T-cell (primary cell): ENCODE measurements at regions not wholly inside any gene's neighbourhood (a gene's known extent, or its start where the extent isn't known, plus 50 kb on each side); places are given as distances from the start of the nearest gene placed in this dataset.

Experiments
- ATAC-seq, 4 experiments: fragments of 200-7000 bp in 3 of 4; fragments of 150-1000 bp in 1 of 4; cut with Tn5 transposase; replicated peaks in 1 of 4; 1 replicate in 3 of 4; 2 replicates in 1 of 4; pipeline ENCODE4 v1.10.0; 2021; ENCODE audit warnings: moderate library complexity in 3 of 4, mild to moderate bottlenecking in 2 of 4, moderate number of reproducible peaks in 1 of 4
- CTCF ChIA-PET, 2 donors: fragments of 300-600 bp; sonication (Branson Sonifier 250); formaldehyde crosslinking; loops; one replicate each; lab custom pipeline; 2022; ENCODE audit warnings: antibody characterized with exemption in 2 of 2; lab: Charles Lee
- POLR2A ChIA-PET, 2 donors: fragments of 300-600 bp; sonication (Branson Sonifier 250); formaldehyde crosslinking; loops; one replicate each; lab custom pipeline; 2022; ENCODE audit warnings: antibody characterized with exemption in 2 of 2; lab: Charles Lee
- DNase-seq, 35 experiments: peaks; one replicate each; pipeline versions ENCODE4 v3.0.0 to v3.0.0-alpha.2; 2013 to 2023
- H3K27ac ChIP-seq: one replicate; pipeline ENCODE4 v1.5.1; 2013; ENCODE audit warnings: low read length
- H3K27me3 ChIP-seq, 2 experiments: replicated peaks in 1 of 2; 1 replicate in 1 of 2; 2 replicates in 1 of 2; pipeline versions ENCODE4 v1.6.1 to v1.7.0; 2013; ENCODE audit warnings: low read length in 1 of 2, mixed read lengths in 1 of 2; ENCODE audit not compliant: control insufficient read depth in 2 of 2, insufficient read depth in 2 of 2; ENCODE audit errors: extremely low read depth in 1 of 2
- H3K36me3 ChIP-seq, 2 donors: 1 replicate in 1 of 2; 2 replicates in 1 of 2; pipeline versions ENCODE4 v1.6.1 to v1.7.0; 2013; ENCODE audit warnings: low read length in 1 of 2; ENCODE audit not compliant: control insufficient read depth in 2 of 2, insufficient read depth in 1 of 2; ENCODE audit errors: extremely low read depth in 1 of 2
- H3K4me1 ChIP-seq, 2 experiments: 1 replicate in 1 of 2; 2 replicates in 1 of 2; pipeline versions ENCODE4 v1.6.1 to v1.7.0; 2013; ENCODE audit warnings: low read length in 2 of 2, mixed read lengths in 1 of 2; ENCODE audit not compliant: insufficient read depth in 2 of 2, control insufficient read depth in 1 of 2; ENCODE audit errors: extremely low read depth in 1 of 2
- H3K4me3 ChIP-seq, 2 donors: 1 replicate in 1 of 2; 2 replicates in 1 of 2; pipeline versions ENCODE4 v1.5.1 to v1.7.0; 2013; ENCODE audit warnings: mild to moderate bottlenecking in 2 of 2, low read length in 1 of 2, moderate library complexity in 1 of 2; ENCODE audit not compliant: control insufficient read depth in 1 of 2; ENCODE audit errors: extremely low read depth in 1 of 2
- H3K9me3 ChIP-seq: 2 replicates; pipeline ENCODE4 v1.7.0; 2013
- H3K27ac Mint-ChIP-seq, 2 donors: one replicate each; pipeline ENCODE4 v1.8.0; 2020 to 2021; ENCODE audit warnings: mild to moderate bottlenecking in 2 of 2, mixed read lengths in 2 of 2
- H3K27me3 Mint-ChIP-seq, 2 donors: one replicate each; pipeline ENCODE4 v1.8.0; 2021 to 2022; ENCODE audit warnings: mixed read lengths in 2 of 2
- H3K36me3 Mint-ChIP-seq: one replicate; pipeline ENCODE4 v1.8.0; 2021; ENCODE audit warnings: mixed read lengths
- H3K4me1 Mint-ChIP-seq, 3 donors: one replicate each; pipeline ENCODE4 v1.8.0; 2020 to 2022; ENCODE audit warnings: mixed read lengths in 3 of 3, mild to moderate bottlenecking in 1 of 3
- H3K4me3 Mint-ChIP-seq, 3 donors: one replicate each; pipeline ENCODE4 v1.8.0; 2020 to 2022; ENCODE audit warnings: mild to moderate bottlenecking in 3 of 3, mixed read lengths in 3 of 3, moderate library complexity in 3 of 3
- H3K9me3 Mint-ChIP-seq, 3 donors: one replicate each; pipeline ENCODE4 v1.8.0; 2020 to 2022; ENCODE audit warnings: mixed read lengths in 3 of 3
- WGBS: methylation state at CpG from one replicate; pipeline ENCODE4 v1.1.5; 2013; ENCODE audit warnings: missing lambda C conversion rate; ENCODE audit not compliant: insufficient coverage; 5-methylcytosine and 5-hydroxymethylcytosine counted together

DNA sequence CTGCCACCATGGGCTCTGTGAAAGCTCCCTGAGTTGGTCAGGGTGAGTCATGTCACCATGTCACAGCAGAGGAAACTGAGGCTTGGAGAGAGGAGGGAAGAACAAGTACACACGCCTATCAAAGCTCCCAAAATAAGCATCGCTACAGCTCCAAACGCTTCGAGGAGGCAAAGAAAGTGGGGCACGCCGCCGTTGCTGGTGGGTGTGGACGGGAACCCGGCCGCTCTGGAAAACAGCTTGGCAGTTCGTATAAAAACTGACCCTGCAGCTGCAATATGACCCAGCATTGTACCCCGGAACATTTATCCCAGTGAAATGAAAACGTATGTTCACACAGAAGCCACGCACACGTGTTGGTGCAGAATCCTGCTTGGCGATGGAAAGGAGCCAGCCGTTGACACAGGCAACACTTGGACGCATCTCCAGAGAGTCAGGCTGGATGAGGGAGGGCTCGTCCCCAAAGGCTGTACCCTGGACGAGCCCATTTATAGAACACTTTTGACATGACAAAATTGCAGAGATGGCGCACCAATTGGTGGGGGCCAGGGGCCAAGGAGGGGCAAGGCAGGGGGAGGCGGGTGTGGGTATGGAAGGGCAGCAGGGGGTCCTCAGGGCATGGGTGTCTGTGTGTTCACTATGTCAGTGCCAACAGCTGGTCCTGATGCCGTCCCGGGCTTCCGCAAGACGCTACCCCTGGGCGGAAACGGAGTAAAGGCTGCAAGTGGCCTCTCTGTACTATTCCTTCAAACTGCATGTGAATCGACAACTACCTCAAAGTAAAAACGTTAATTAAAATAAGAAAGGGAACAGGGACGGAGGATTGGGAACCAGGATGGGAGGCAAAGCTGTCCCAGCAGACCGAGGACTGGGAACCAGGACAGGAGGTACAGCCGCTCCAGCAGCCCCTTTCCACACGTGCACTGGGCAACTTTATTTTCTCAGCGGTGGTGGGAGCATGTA lies 173.0 kb downstream of the OLFM1 start:
- H3K9me3 Mint-ChIP-seq: no peaks in the 10 kb centered on the region
- Histone ChIP-seq H3K4me3 (no peak overlapping the region), H3K4me1 (no peaks in the 10 kb centered on the region), H3K36me3 (no peaks in the 10 kb centered on the region), H3K9me3 (no peaks in the 10 kb centered on the region), H3K27ac (no peak overlapping the region), H3K27me3 (peaks cover 0 to 34% of the 10 kb centered on the region in 2 experiments)
- H3K36me3 Mint-ChIP-seq: no peaks in the 10 kb centered on the region
- H3K27ac Mint-ChIP-seq: no peak overlapping the region
- POLR2A ChIA-PET: no interaction called here
- ATAC-seq (no peak), DNase-seq (no peak)
- no peaks in the 10 kb centered on the region for H3K4me1 Mint-ChIP-seq
- 85% methylated on average over 29 of the region's 35 CpGs for WGBS
- H3K27me3 Mint-ChIP-seq: peaks cover 4% of the 10 kb centered on the region in 2 donors
- CTCF ChIA-PET: no interaction called here
- H3K4me3 Mint-ChIP-seq: no peak overlapping the region

DNA sequence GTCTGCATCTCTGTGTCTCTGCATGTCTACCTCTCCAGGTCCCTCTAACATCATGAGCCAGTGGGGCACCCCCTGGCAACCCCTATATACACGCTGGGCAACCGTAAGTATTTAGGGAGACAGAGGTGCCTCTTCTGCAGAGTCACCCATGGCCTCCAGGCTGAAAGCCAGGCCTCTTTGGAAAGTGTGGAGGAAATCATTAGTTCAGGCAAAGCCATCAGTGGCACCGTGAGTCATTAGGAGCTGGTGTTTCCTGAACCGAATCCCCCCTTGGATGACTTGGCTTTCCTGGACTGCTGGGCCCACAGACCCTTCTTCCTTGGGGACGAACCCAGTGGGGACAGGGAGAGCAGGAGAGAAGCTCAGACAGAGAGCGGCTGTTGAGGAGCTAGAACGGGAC lies 174.8 kb downstream of the OLFM1 start:
- CTCF ChIA-PET: no interaction called here
- H3K27me3 ChIP-seq: peaks cover 0 to 36% of the 10 kb centered on the region in 2 experiments

DNA sequence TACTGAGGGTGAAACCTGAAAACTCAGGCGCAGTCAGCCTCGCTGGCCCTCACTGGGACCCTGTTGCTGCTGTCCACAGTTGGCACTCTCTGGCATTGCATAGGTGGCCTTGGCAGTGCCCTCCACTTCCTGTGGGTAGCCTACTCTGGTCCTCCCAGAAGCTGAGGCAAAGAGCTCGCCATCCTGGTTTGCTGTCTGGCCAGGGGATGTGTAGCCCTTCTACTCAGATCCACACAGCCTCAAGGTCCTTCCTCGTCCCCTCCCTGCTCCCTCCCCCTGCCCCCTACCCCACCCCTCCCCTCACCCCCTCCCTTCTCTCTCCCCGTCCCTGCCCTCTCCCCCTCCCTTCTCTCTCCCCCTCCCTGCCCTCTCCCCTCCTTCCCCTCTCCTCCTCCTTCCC lies 176.0 kb downstream of the OLFM1 start:
- ChIA-PET POLR2A (no interaction called here), CTCF (no interaction called here)
- no peaks in the 10 kb centered on the region for H3K4me1 ChIP-seq
- H3K36me3 Mint-ChIP-seq: no peaks in the 10 kb centered on the region
- WGBS: 93% methylated on average over 3 of the region's 5 CpGs
- no peaks in the 10 kb centered on the region for H3K9me3 Mint-ChIP-seq
- H3K27ac ChIP-seq: no peak overlapping the region
- peaks cover 3 to 20% of the 10 kb centered on the region in 2 donors for H3K27me3 Mint-ChIP-seq
- peaks cover 0 to 41% of the 10 kb centered on the region in 2 experiments for H3K27me3 ChIP-seq
- no peaks in the 10 kb centered on the region for H3K36me3 ChIP-seq
- no peak for DNase-seq
- no peak for ATAC-seq
- no peak overlapping the region for H3K4me3 Mint-ChIP-seq
- no peaks in the 10 kb centered on the region for H3K4me1 Mint-ChIP-seq
- no peaks in the 10 kb centered on the region for H3K9me3 ChIP-seq
- no peak overlapping the region for H3K4me3 ChIP-seq
- no peak overlapping the region for H3K27ac Mint-ChIP-seq

More for the DNA sequence above, 174.8 kb downstream of the OLFM1 start:
- Mint-ChIP-seq H3K9me3 (no peaks in the 10 kb centered on the region), H3K27ac (no peak overlapping the region), H3K27me3 (peaks cover 3 to 16% of the 10 kb centered on the region in 2 donors), H3K4me1 (no peaks in the 10 kb centered on the region), H3K36me3 (no peaks in the 10 kb centered on the region), H3K4me3 (no peak overlapping the region)
- H3K36me3 ChIP-seq: no peaks in the 10 kb centered on the region
- WGBS: 38% methylated on average over 3 of the region's 7 CpGs
- ATAC-seq (no peak), DNase-seq (no peak)
- no peaks in the 10 kb centered on the region for H3K9me3 ChIP-seq
- no peak overlapping the region for H3K4me3 ChIP-seq
- no peaks in the 10 kb centered on the region for H3K4me1 ChIP-seq
- POLR2A ChIA-PET: no interaction called here
- no peak overlapping the region for H3K27ac ChIP-seq

DNA sequence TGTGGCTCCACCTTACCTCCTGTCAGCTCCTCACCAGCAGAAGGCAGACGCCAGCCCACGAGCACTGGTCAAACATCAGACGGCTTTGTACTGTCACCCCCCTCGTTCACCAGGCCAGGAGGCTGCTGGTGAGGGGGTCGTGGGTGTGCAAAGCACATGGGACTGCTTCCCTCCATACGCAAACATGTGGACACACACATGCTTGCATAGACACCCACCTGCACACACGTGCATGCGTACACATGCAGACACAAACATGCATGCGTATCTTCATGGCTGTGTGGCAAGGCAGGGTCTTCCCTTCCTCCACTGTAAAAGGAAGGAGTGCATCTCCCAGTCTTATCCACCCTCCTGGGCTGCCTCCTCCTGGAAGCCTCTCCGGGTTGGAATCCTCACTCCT lies 178.5 kb downstream of the OLFM1 start:
- no peak for ATAC-seq
- Mint-ChIP-seq H3K27ac (no peak overlapping the region), H3K36me3 (no peaks in the 10 kb centered on the region), H3K4me1 (no peaks in the 10 kb centered on the region), H3K9me3 (no peaks in the 10 kb centered on the region), H3K4me3 (no peak overlapping the region), H3K27me3 (peaks cover 3 to 23% of the 10 kb centered on the region in 2 donors)
- no peaks in the 10 kb centered on the region for H3K36me3 ChIP-seq
- no peak overlapping the region for H3K27ac ChIP-seq
- no peak for DNase-seq
- ChIA-PET POLR2A (no interaction called here), CTCF (no interaction called here)
- peaks cover 0 to 49% of the 10 kb centered on the region in 2 experiments for H3K27me3 ChIP-seq
- no peak overlapping the region for H3K4me3 ChIP-seq
- H3K9me3 ChIP-seq: no peaks in the 10 kb centered on the region
- whole genome bisulfite sequencing: 54% methylated on average over 4 of the region's 10 CpGs
- no peaks in the 10 kb centered on the region for H3K4me1 ChIP-seq

DNA sequence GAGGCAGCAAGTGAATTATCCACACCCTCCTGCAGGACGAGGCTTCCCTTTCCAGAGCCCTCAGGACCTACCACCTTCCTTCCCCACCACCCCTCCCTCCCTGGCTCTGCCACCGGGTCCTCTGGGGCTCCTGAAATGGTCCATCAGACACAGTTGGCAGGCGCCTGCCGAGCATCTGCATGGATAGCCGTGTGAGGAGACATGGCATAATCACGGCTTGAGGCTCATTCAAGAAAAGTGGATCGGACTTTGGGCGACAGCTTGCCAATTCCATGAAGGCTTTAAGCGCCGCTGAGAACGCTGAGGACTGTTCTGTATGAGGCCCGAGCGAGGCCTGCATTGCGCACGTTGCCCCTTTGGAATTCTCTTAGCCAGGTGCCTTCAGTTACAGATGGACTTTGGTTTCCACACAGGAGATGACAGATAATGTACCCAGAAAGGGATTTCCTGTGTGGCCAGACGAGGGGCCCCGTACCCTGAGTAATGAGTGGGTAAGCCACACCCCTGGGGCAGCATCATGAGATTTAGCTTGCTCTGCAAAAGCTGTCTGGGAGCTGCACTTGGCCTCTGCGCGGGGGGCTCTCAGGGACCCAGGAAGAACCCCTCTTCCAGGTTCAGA lies 179.8 kb downstream of the OLFM1 start:
- Mint-ChIP-seq H3K27ac (no peak overlapping the region), H3K4me1 (no peaks in the 10 kb centered on the region), H3K4me3 (no peak overlapping the region), H3K27me3 (peaks cover 14 to 35% of the 10 kb centered on the region in 2 donors), H3K36me3 (no peaks in the 10 kb centered on the region), H3K9me3 (no peaks in the 10 kb centered on the region)
- ATAC-seq (no peak), DNase-seq (no peak)
- ChIA-PET CTCF (no interaction called here), POLR2A (no interaction called here)
- no peaks in the 10 kb centered on the region for H3K36me3 ChIP-seq
- H3K27ac ChIP-seq: no peak overlapping the region
- H3K4me1 ChIP-seq: no peaks in the 10 kb centered on the region
- H3K4me3 ChIP-seq: no peak overlapping the region
- no peaks in the 10 kb centered on the region for H3K9me3 ChIP-seq
- WGBS: 88% methylated on average over 17 of the region's 19 CpGs
- H3K27me3 ChIP-seq: peaks cover 0 to 54% of the 10 kb centered on the region in 2 experiments

DNA sequence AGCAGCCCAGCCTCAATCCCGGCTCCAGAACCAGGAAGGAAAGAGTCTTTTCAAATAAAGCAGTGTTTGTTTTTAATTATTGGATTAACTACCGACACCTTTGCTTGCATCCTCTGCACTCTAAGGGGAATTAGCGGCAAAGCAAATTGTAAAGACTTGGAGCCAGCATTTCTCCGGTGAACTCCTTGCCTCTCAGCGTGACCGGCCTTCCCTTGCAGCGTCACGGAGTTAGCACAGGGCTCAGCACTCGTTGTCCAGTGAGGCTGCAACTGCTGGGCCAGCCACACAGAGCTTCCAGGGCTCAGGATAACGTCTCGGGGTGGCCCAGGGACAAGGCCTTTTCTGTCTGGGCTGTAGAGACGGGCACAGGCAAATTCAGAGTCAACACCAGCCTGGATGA lies 180.6 kb downstream of the OLFM1 start:
- no peak overlapping the region for H3K27ac ChIP-seq
- ChIA-PET POLR2A (no interaction called here), CTCF (no interaction called here)
- H3K4me1 ChIP-seq: no peaks in the 10 kb centered on the region
- peaks cover 19 to 41% of the 10 kb centered on the region in 2 donors for H3K27me3 Mint-ChIP-seq
- WGBS: 78% methylated on average over 11 of the region's 12 CpGs
- H3K36me3 Mint-ChIP-seq: no peaks in the 10 kb centered on the region
- H3K27ac Mint-ChIP-seq: no peak overlapping the region
- H3K4me3 Mint-ChIP-seq: no peak overlapping the region
- H3K4me1 Mint-ChIP-seq: no peaks in the 10 kb centered on the region
- no peaks in the 10 kb centered on the region for H3K9me3 ChIP-seq
- no peak for DNase-seq
- ATAC-seq: no peak
- no peaks in the 10 kb centered on the region for H3K9me3 Mint-ChIP-seq
- peaks cover 0 to 56% of the 10 kb centered on the region in 2 experiments for H3K27me3 ChIP-seq
- no peaks in the 10 kb centered on the region for H3K36me3 ChIP-seq
- no peak overlapping the region for H3K4me3 ChIP-seq
